Transverse colon (tissue), 4 donors: ENCODE measurements at regions not wholly inside any gene's neighbourhood (a gene's known extent, or its start where the extent isn't known, plus 50 kb on each side); places are given as distances from the start of the nearest gene placed in this dataset.

Experiments used
- POLR2A ChIP-seq: fragments of 450-650 bp; IDR thresholded peaks from one replicate; pipeline ENCODE4 v1.6.1; 2016; ENCODE audit warnings: antibody characterized with exemption, mild to moderate bottlenecking, moderate library complexity
- POLR2AphosphoS5 ChIP-seq, 3 donors: sonication (generic); formaldehyde crosslinking; IDR thresholded peaks; one replicate each; pipeline ENCODE4 v1.6.1; 2016; ENCODE audit warnings: antibody characterized with exemption in 3 of 3
- TF ChIP-seq, protein P1 (sequence below), 5 experiments: fragments of 200-600 bp in 3 of 5; fragments of 450-650 bp in 2 of 5; sonication (generic) in 3 of 5; IDR thresholded peaks; 1 replicate in 2 of 5; 2 replicates in 3 of 5; pipeline ENCODE4 v1.5.1; 2016 to 2017; ENCODE audit warnings: antibody characterized with exemption in 5 of 5, inconsistent platforms in 3 of 5, mild to moderate bottlenecking in 2 of 5, moderate library complexity in 1 of 5

GRCh38 chr6:6709106-6709505 lies 120.6 kb downstream of the LY86 start:
- TF ChIP-seq, protein P1, sequence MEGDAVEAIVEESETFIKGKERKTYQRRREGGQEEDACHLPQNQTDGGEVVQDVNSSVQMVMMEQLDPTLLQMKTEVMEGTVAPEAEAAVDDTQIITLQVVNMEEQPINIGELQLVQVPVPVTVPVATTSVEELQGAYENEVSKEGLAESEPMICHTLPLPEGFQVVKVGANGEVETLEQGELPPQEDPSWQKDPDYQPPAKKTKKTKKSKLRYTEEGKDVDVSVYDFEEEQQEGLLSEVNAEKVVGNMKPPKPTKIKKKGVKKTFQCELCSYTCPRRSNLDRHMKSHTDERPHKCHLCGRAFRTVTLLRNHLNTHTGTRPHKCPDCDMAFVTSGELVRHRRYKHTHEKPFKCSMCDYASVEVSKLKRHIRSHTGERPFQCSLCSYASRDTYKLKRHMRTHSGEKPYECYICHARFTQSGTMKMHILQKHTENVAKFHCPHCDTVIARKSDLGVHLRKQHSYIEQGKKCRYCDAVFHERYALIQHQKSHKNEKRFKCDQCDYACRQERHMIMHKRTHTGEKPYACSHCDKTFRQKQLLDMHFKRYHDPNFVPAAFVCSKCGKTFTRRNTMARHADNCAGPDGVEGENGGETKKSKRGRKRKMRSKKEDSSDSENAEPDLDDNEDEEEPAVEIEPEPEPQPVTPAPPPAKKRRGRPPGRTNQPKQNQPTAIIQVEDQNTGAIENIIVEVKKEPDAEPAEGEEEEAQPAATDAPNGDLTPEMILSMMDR (IDR thresholded peaks at IDR 0.05): no peak
- TF ChIP-seq POLR2AphosphoS5 (IDR thresholded peaks at IDR 0.05) (no peak), POLR2A (no peak)
